ENCODE measurements at regions not wholly inside any gene's neighbourhood (a gene's known extent, or its start where the extent isn't known, plus 50 kb on each side); places are given as distances from the start of the nearest gene placed in this dataset.

DNA sequence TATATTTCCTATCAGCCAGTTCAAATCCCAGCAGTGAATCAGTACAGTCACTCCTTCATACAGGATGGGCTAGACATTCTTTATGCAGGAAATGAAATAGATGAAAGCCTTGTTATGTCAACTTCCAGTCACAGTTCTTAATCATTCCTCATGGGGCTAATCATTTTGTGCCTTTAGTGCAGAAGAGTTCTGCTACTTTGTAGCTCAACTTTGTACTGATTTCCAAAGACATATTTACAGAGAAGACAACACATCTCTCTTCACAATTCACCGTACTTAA, 593.9 kb upstream of the NETO1 start:
- DNase-seq (ENCODE audit: low read depth) = no peak
- H3K4me3 ChIP-seq (ENCODE audit: low read depth, low read length) = no peak overlapping the region
- TF ChIP-seq, protein P1, sequence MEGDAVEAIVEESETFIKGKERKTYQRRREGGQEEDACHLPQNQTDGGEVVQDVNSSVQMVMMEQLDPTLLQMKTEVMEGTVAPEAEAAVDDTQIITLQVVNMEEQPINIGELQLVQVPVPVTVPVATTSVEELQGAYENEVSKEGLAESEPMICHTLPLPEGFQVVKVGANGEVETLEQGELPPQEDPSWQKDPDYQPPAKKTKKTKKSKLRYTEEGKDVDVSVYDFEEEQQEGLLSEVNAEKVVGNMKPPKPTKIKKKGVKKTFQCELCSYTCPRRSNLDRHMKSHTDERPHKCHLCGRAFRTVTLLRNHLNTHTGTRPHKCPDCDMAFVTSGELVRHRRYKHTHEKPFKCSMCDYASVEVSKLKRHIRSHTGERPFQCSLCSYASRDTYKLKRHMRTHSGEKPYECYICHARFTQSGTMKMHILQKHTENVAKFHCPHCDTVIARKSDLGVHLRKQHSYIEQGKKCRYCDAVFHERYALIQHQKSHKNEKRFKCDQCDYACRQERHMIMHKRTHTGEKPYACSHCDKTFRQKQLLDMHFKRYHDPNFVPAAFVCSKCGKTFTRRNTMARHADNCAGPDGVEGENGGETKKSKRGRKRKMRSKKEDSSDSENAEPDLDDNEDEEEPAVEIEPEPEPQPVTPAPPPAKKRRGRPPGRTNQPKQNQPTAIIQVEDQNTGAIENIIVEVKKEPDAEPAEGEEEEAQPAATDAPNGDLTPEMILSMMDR (IDR thresholded peaks at IDR 0.05; ENCODE audit: low read depth, low read length, missing control alignments) = no peak

DNA sequence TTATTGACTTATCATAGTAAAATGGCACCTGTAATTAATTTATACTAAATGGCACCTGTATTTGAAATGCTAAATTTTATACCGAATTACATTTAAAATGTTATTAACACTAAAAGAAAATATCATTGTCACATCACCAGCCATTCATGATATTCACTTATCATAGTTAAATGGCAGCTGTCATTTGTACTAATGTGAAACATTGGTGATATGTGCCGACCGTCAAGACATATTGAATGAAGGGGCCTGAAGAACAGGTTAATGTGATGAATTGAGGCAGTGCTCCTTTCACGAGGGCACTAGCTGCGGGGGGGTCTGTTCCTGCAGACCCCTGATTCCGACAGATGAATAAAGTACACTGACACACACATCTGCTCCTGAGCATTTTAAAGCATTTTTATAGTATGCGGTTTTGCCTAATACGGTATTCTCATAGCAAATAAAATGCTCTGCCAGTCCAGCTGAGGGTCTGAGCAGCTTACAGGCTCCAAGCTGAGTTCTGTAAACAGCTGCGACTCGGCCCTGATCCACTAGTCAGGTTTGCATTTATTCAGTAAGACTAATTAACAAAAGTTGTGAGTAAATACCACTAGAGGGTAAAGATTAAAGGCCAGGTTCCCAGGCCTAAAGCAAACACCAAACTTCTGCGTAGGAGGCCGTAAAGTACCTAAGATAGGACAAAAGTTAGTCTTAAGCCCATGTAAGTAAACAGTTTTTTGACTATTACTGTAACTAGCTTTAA, 593.4 kb upstream of the NETO1 start:
- no peak for DNase-seq (ENCODE audit: low read depth)
- no peak overlapping the region for H3K4me3 ChIP-seq (ENCODE audit: low read depth, low read length)
- TF ChIP-seq, protein P1 (IDR thresholded peaks at IDR 0.05; ENCODE audit: low read depth, low read length, missing control alignments) = no peak

DNA sequence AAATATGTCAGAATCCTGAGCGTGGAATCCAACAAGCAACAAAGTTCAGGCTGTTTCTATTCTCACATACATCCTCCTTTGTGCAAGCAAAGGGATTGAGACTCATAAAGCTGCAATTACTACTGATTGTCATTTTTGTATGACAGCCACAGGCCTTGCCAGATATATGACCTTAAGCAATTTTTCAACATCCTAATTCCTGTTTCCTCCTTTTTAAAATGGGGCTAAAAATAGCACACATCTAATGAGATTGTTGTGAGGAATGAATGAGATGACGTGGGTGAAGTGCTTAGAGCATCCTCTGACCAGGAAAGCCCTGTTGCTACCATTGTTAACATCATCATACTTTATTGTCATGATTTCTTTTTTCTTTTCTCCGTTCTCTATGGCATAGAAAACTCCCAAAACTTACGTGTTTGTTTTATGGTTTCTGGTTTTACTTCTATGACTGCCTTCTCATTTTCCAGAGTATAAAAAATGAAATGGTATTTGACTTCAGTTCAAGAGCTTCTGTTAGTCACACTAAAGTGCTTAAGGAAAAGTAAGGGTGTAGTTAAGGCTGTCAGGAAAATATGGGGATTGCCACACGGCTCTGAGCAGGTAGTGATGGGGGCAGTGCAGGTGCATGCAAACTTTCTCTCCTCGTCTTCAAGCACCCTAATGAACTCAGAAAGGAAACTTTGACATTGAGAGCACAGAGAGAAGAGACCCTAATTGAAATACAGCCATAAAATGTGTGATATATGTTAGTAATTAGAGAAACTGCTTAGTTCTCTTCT, 590.6 kb upstream of the NETO1 start:
- TF ChIP-seq, protein P1 (IDR thresholded peaks at IDR 0.05; ENCODE audit: low read depth, low read length, missing control alignments) = no peak
- DNase-seq (ENCODE audit: low read depth) = no peak
- no peak overlapping the region for H3K4me3 ChIP-seq (ENCODE audit: low read depth, low read length)

DNA sequence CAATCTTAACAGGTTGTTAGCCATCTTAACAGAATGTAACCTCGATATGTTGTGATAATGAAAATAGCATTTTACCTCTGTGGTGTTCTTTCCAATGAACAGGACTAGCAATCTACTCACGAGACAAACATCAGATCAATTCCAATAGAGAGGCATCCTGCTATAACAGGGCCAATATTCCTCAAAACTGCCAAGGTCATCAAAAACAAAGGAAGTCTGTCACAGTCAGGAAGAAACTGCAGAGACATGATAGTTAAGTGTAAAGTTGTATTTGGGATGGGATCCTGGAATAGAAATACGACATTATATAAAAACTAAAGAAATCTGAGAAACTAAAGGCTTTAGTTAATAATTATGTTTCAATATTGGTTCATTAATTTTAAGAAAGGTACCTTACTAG, 588.9 kb upstream of the NETO1 start:
- DNase-seq (ENCODE audit: low read depth) = no peak
- no peak overlapping the region for H3K4me3 ChIP-seq (ENCODE audit: low read depth, low read length)
- TF ChIP-seq, protein P1 (IDR thresholded peaks at IDR 0.05; ENCODE audit: low read depth, low read length, missing control alignments) = no peak

DNA sequence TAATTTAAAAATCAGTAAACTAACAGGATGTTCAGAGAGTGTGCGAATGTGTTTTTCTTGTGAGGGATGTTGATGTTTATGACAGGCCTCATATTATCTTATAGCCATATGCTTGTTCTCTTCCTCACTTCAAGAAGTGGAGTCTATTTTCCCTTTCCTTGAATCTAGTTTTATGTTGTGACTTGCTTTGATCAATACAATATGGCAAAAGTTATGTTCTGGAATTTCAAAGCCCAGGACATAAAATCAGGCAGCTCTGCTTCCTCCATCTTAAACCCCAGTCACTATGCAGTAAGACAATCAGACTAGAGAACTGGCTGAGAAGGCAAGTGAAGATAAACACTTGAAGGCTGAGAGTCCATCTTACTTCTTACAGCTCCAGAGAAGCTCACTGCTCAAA, 585.1 kb upstream of the NETO1 start:
- DNase-seq (ENCODE audit: low read depth) = no peak
- TF ChIP-seq, protein P1 (IDR thresholded peaks at IDR 0.05; ENCODE audit: low read depth, low read length, missing control alignments) = no peak
- no peak overlapping the region for H3K4me3 ChIP-seq (ENCODE audit: low read depth, low read length)

DNA sequence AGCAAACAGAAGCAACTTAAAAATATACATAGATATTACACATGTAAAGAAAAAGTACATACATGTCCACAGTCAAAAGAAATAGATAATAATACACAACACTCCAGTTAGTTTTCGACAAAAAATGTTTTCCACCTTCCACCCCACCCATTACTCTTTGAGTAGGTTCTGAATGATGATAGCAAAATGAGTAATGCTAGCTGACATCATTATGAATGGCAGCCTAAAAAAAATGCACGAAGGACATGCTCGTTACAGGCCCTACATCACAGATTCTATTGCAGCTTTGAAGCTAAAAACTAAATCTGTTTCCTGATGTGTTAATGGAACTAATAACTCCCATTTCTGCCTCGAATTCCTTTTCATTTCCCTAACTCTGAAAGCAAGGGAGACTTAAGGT, 578.7 kb upstream of the NETO1 start:
- no peak for DNase-seq (ENCODE audit: low read depth)
- H3K4me3 ChIP-seq (ENCODE audit: low read depth, low read length) = no peak overlapping the region
- TF ChIP-seq, protein P1 (IDR thresholded peaks at IDR 0.05; ENCODE audit: low read depth, low read length, missing control alignments) = no peak

DNA sequence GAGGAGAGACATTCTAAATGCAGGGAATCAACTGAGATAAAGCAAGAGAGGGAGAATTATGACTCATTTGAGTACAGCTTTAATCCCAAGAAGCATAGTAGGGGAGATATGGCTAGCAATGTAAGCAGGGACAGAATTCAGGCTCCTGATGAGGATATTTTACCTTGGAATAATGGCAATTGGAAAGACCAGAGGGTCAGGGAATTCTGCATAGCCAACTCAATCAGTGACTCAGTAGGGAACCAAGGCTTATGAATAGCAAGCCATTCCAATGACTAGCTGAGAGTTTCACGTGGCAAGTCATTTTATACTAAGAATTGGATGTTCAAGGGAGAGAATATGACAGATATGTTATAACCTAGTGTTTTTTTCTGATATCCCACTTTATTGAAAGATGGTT, 563.8 kb upstream of the NETO1 start:
- TF ChIP-seq, protein P1 (IDR thresholded peaks at IDR 0.05; ENCODE audit: low read depth, low read length, missing control alignments) = no peak
- DNase-seq (ENCODE audit: low read depth) = no peak
- no peak overlapping the region for H3K4me3 ChIP-seq (ENCODE audit: low read depth, low read length)

Data from GM12864 (cell line).